ENCODE measurements at regions not wholly inside any gene's neighbourhood (a gene's known extent, or its start where the extent isn't known, plus 50 kb on each side); places are given as distances from the start of the nearest gene placed in this dataset.
"Not testable (repeated sequence)": the region's sequence is repeated elsewhere in the genome, so short reads cannot be mapped to it uniquely, and the experiment has no call there.

- H3K4me3 ChIP-seq (ENCODE audit: low read length), result no peak overlapping the region
- no peak for DNase-seq (ENCODE audit: low read depth, low spot score)
Measured at GRCh38 chr2:40043641-40044040, 264.6 kb upstream of the THUMPD2 start.

- DNase-seq (ENCODE audit: low read depth, low spot score), result no peak
- H3K4me3 ChIP-seq (ENCODE audit: low read length), result no peak overlapping the region
Measured at GRCh38 chr2:40043191-40043590, 264.1 kb upstream of the THUMPD2 start.

- no peak for DNase-seq (ENCODE audit: low read depth, low spot score)
- no peak overlapping the region for H3K4me3 ChIP-seq (ENCODE audit: low read length)
Measured at GRCh38 chr2:40041422-40042382, 262.6 kb upstream of the THUMPD2 start.

DNA sequence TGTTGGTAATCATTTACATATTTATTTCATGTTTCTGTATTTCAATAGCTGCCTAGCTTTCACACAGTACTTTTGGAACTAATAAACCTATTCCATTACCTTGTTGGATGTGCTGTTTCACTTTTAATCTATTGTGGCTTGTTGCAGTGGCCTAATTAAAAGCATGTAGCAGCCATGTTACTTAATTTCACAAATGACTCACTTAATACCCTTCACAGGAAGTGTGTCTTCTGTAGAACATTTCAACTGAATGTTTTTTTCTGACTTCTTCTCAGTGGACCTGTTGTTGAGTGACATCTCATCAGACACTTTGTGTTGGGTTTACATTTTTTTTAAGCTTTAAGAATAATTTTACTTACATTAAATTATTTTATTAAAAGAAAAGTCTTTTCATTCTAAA lies 260.5 kb upstream of the THUMPD2 start:
- DNase-seq (ENCODE audit: low read depth, low spot score), result no peak
- no peak overlapping the region for H3K4me3 ChIP-seq (ENCODE audit: low read length)

DNA sequence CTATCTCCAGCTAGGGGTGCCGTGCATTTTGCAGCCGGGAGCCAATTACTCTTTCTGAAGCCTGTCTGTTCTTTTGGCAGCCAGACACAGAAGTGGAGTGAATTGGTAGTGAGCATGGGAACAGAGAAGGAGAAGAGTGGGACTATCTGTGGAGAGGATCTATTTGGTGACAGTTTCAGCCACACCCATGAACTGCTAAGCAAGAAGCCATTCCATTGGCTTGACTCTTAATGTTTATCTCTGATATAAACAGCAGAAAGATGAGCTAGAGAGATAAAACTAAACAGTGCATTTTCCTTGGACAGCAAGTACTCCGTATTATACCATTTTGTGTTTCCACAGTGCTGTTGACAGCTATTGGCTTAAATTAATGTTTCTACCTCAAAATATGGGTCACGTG lies 259.6 kb upstream of the THUMPD2 start:
- DNase-seq (ENCODE audit: low read depth, low spot score), result no peak
- H3K4me3 ChIP-seq (ENCODE audit: low read length), result no peak overlapping the region

- H3K4me3 ChIP-seq (ENCODE audit: low read length), result no peak overlapping the region
- DNase-seq (ENCODE audit: low read depth, low spot score), result no peak
Measured at GRCh38 chr2:40037303-40037702, 258.2 kb upstream of the THUMPD2 start.

- H3K4me3 ChIP-seq (ENCODE audit: low read length), result no peak overlapping the region
- no peak for DNase-seq (ENCODE audit: low read depth, low spot score)
Measured at GRCh38 chr2:40036241-40036640, 257.2 kb upstream of the THUMPD2 start.

DNA sequence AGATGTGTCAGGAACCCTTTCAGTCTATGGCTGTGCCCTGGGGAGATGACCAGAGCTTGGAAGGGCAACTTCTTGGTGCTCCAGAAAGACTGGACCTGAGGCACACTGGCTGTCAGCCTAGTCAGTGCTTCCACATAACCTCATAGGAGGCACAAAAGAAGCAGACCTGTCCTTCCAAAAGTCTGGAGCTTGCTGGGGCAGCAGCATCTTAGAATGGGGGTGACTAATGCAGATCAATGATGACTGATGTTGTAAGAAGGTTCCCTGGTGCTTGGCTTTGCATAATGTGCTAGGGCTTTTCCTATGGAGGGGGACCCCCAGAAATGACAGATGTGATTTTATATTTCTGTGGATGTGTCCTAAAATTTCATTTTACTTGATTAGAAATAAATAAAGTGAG lies 255.7 kb upstream of the THUMPD2 start:
- no peak for DNase-seq (ENCODE audit: low read depth, low spot score)
- no peak overlapping the region for H3K4me3 ChIP-seq (ENCODE audit: low read length)

DNA sequence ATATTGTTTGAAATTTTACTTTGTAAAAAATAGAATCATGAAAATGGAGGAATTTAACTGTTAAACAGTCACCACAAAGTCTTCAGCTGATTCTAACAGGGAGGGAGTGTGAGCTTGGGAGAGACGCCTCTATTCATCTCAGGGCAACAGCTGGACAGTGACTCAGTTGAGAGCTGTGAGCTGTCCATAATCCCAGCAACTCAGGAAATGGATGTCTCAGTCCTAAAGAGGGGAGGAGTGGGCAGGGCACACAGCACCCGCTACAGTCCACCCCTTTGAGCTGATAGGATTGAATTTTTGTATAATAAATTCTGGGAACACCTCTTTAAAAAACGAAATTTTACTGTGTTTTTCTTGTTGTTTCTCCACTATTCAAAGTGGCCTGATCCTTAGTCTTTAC lies 255.1 kb upstream of the THUMPD2 start:
- DNase-seq (ENCODE audit: low read depth, low spot score), result no peak
- no peak overlapping the region for H3K4me3 ChIP-seq (ENCODE audit: low read length)

DNA sequence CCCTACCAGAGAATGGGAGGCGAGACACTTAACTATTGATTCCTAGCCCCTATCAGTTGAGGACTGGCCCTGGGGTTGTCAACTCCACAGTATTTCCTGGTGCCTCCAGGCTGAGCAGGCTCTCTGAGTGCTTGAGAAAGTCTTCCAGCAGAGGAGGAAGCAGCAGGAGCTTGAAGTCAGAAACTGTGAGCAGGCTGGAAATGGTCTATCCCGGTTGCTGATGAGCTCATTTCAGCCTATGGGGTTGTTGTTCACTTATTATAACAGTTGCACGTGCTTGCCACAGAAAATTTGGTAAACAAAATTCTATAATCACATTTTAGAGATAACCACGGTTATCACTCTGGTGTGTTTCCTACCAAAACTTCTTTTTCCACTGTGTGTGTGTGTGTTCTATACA lies 254.7 kb upstream of the THUMPD2 start:
- no peak overlapping the region for H3K4me3 ChIP-seq (ENCODE audit: low read length)
- DNase-seq (ENCODE audit: low read depth, low spot score), result no peak

DNA sequence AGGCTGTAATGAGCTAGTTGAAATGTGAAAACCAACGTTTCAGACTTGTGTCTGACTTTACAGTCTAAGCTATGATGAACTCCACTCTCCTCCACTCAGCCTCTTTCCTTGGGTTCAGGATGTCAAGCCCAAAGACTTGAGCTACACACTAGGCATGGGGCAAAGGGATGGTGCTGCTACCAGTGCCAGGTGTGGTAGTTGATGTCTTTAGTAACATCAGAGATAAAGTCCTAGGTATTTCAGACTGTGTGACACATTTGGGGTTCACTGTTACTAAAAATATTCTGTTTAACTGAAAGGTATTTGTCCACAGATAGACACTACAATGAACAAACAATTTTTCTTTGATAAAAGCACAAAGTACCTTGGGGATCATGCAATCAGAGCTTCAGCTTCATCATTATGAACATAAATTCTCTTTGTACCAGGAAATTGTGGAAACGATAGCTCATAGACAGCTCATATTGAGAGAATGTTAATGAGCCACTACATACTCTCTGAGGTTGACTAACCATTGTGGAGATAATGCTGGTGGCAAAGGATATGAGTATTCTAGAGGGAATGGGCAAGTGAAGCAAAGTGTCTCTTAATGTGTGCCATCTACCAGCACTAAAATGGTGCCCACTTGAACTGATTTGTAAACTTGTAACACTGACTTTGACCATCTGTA lies 253.7 kb upstream of the THUMPD2 start:
- DNase-seq (ENCODE audit: low read depth, low spot score), result no peak
- no peak overlapping the region for H3K4me3 ChIP-seq (ENCODE audit: low read length)

DNA sequence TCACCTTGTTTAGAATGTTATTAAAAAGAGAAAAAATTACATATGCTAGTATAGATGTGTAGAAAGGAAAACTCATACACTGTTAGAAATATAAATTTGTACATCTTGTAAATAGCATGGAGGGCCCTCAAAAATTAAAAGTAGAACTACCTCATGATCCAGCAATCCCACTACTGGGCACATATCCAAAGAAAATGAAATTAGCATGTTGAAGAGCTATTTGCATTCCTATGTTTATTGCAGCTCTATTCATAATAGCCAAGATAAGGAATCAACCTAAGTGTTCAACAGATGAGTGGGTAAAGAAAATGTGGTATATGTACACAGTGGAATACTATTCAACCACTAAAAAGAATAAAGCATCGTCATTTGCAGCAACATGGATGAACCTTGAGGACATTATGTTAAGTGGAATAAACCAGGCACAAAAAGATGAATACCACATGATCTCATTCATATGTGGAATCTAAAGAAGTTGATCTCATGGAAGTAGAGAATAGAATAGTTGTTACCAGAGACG lies 251.5 kb upstream of the THUMPD2 start:
- DNase-seq (ENCODE audit: low read depth, low spot score), result no peak
- H3K4me3 ChIP-seq (ENCODE audit: low read length), result no peak overlapping the region

DNA sequence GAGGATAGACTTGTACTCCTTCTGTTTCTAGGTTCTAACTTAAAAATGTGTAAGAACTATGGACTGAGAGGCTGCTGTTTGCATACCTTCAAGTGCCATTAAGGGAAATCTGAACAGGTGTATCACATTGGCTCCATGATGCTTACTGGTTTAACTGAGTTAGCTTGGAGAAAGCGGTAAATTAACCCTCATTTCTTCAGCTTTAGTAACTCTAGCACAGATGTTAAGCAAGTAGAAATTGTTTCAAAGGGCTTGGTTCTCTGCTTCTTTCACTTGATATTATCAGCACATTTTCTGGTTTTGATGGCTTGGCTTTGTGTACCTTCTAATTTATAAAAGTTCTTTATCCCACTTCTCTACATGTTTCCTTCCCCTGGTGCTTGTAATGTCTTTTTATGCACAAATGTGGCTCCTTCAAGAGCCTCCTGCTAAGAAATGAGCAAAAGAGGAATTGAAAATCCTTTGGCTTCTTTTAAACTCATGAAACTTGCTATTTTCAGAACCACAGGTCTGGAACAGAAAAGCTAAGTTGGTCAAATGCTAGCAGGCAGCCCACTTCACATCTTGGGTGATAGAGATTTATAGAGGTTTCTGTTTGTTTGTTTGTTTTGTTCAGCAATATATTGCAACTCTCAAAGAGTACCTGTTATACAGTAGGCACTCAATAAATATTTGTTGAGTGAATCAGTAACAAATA lies 249.9 kb upstream of the THUMPD2 start:
- DNase-seq (ENCODE audit: low read depth, low spot score), result no peak
- no peak overlapping the region for H3K4me3 ChIP-seq (ENCODE audit: low read length)

DNA sequence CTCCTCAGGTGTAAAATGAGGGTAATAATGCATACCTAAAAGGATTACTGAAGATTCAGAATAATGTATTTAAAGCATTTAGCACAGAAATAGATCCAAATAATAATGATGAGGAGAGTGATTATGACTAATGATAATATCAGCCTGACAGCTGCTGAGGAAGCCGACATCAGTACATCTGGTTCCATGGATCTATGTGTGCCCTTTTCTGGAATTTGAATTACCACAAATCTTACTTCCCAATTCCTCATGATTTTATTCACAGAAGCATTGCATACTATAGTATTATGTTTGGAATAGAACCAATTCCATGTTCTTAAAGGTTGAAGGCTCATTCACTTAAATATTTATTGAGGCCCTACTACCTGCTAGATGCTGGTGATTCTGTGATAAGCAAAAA lies 248.9 kb upstream of the THUMPD2 start:
- H3K4me3 ChIP-seq (ENCODE audit: low read length), result no peak overlapping the region
- no peak for DNase-seq (ENCODE audit: low read depth, low spot score)

DNA sequence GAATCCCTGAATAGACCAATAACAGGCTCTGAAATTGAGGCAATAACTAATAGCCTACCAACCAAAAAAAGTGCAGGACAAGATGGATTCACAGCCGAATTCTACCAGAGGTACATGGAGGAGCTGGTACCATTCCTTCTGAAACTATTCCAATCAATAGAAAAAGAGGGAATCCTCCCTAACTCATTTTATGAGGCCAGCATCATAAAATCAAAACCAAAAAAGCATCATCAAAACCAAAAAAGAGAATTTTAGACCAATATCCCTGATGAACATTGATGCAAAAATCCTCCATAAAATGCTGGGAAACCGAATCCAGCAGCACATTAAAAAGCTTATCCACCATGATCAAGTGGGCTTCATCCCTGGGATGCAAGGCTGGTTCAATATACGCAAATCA lies 246.2 kb upstream of the THUMPD2 start:
- not testable (repeated sequence) for H3K4me3 ChIP-seq (ENCODE audit: low read length); DNase-seq (ENCODE audit: low read depth, low spot score)

- DNase-seq (ENCODE audit: low read depth, low spot score), result no peak
- H3K4me3 ChIP-seq (ENCODE audit: low read length), result no peak overlapping the region
Measured at GRCh38 chr2:40020997-40021396, 241.9 kb upstream of the THUMPD2 start.

GRCh38 chr2:40016151-40016885 lies 237.3 kb upstream of the THUMPD2 start:
- no peak overlapping the region for H3K4me3 ChIP-seq (ENCODE audit: low read length)
- DNase-seq (ENCODE audit: low read depth, low spot score), result no peak

DNA sequence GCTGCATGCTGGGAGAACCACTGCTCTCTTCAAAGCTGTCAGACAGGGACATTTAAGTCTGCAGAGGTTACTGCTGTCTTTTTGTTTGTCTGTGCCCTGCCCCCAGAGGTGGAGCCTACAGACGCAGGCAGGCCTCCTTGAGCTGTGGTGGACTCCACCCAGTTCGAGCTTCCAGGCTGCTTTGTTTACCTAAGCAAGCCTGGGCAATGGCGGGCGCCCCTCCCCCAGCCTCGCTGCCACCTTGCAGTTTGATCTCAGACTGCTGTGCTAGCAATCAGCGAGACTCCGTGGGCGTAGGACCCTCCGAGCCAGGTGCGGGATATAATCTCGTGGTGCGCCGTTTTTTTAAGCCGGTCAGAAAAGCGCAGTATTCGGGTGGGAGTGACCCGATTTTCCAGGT lies 234.9 kb upstream of the THUMPD2 start:
- DNase-seq (ENCODE audit: low read depth, low spot score); H3K4me3 ChIP-seq (ENCODE audit: low read length): not testable (repeated sequence)

DNA sequence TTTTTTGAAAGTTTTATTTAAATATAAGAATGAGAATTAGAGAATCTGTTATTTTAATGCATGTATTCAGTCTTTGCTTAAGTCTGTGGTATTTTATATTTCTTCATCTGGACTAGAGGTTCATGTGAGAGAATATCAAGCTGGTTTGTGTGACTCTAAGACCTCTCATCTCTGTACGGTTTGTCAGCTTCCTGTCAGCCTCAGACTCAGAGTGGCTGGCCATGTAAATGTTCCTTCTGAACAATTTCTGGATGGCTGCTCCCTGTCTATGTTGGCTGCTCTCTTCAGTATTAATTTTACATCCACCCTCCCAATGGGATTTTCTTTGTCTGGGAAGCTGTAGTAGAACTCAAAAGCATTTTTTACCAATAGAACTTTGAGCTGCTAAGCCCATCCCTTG lies 225.3 kb upstream of the THUMPD2 start:
- DNase-seq (ENCODE audit: low read depth, low spot score), result no peak
- no peak overlapping the region for H3K4me3 ChIP-seq (ENCODE audit: low read length)
